Natural killer cell (primary cell): ENCODE measurements at regions not wholly inside any gene's neighbourhood (a gene's known extent, or its start where the extent isn't known, plus 50 kb on each side); places are given as distances from the start of the nearest gene placed in this dataset.

ENCODE experiments used
- ATAC-seq, 3 donors: fragments of 150-1000 bp in 2 of 3; fragments of 200-7000 bp in 1 of 3; cut with Tn5 transposase; 1 replicate in 1 of 3; 2 replicates in 2 of 3; pipeline ENCODE4 v1.10.0; 2021; ENCODE audit warnings: mild to moderate bottlenecking in 2 of 3, moderate library complexity in 2 of 3
- DNase-seq, 2 donors: peaks; one replicate each; pipeline versions ENCODE4 v3.0.0 to v3.0.0-alpha.2; 2013 to 2021; ENCODE audit warnings: mixed read lengths in 1 of 2
- H3K27ac ChIP-seq: one replicate; pipeline ENCODE4 v1.5.1; 2013; ENCODE audit warnings: mild to moderate bottlenecking, low read length
- H3K27me3 ChIP-seq: one replicate; pipeline ENCODE4 v1.6.1; 2013; ENCODE audit warnings: low read length; ENCODE audit not compliant: control insufficient read depth, insufficient read depth
- H3K36me3 ChIP-seq: one replicate; pipeline ENCODE4 v1.6.1; 2013; ENCODE audit warnings: low read length; ENCODE audit not compliant: control insufficient read depth, insufficient read depth
- H3K4me1 ChIP-seq: one replicate; pipeline ENCODE4 v1.6.1; 2013; ENCODE audit warnings: low read length; ENCODE audit not compliant: control insufficient read depth, insufficient read depth
- H3K4me3 ChIP-seq: one replicate; pipeline ENCODE4 v1.5.1; 2013; ENCODE audit warnings: low read length
- H3K9me3 ChIP-seq: one replicate; pipeline ENCODE4 v1.6.1; 2013; ENCODE audit warnings: low read length; ENCODE audit not compliant: control insufficient read depth, insufficient read depth
- H3K27ac Mint-ChIP-seq, 2 donors: one replicate each; pipeline ENCODE4 v1.8.0; 2022; ENCODE audit warnings: mild to moderate bottlenecking in 2 of 2, mixed read lengths in 2 of 2, moderate library complexity in 1 of 2
- H3K27me3 Mint-ChIP-seq, 2 donors: one replicate each; pipeline ENCODE4 v1.8.0; 2022; ENCODE audit warnings: low read depth in 2 of 2, mixed read lengths in 2 of 2
- H3K36me3 Mint-ChIP-seq: one replicate; pipeline ENCODE4 v1.8.0; 2022; ENCODE audit warnings: mixed read lengths
- H3K4me1 Mint-ChIP-seq, 2 donors: one replicate each; pipeline ENCODE4 v1.8.0; 2022; ENCODE audit warnings: mixed read lengths in 2 of 2
- H3K4me3 Mint-ChIP-seq: one replicate; pipeline ENCODE4 v1.8.0; 2022; ENCODE audit warnings: mild to moderate bottlenecking, moderate library complexity, mixed read lengths
- H3K9me3 Mint-ChIP-seq, 2 donors: one replicate each; pipeline ENCODE4 v1.8.0; 2022; ENCODE audit warnings: mixed read lengths in 2 of 2
- CTCF ChIP-seq: fragments of 200-600 bp; IDR thresholded peaks from one replicate; pipeline ENCODE4 v1.8.0; 2022; ENCODE audit warnings: antibody characterized with exemption
- WGBS: methylation state at CpG from one replicate; pipeline ENCODE4 v1.1.7; 2013; ENCODE audit warnings: missing lambda C conversion rate; ENCODE audit not compliant: insufficient coverage; 5-methylcytosine and 5-hydroxymethylcytosine counted together
- intact Hi-C: fragments of 100-400 bp; cut with micrococcal nuclease; formaldehyde crosslinking; loops from one replicate; pipeline ENCODE4 v1.14.2; 2022

- no peak overlapping the region for H3K27ac ChIP-seq
- intact Hi-C loops, result no loop called here
- TF ChIP-seq CTCF, result no peak
- no peak overlapping the region for H3K27ac Mint-ChIP-seq
- H3K9me3 Mint-ChIP-seq, result no peaks in the 10 kb centered on the region
- DNase-seq, result no peak
- no peak for ATAC-seq
- H3K4me3 ChIP-seq, result no peak overlapping the region
- H3K4me3 Mint-ChIP-seq, result no peak overlapping the region
- H3K4me1 ChIP-seq, result no peaks in the 10 kb centered on the region
- H3K36me3 ChIP-seq, result no peaks in the 10 kb centered on the region
- no peaks in the 10 kb centered on the region for H3K9me3 ChIP-seq
- no peaks in the 10 kb centered on the region for H3K4me1 Mint-ChIP-seq
- H3K27me3 Mint-ChIP-seq, result peaks cover 5 to 28% of the 10 kb centered on the region in 2 donors
- H3K27me3 ChIP-seq, result no peaks in the 10 kb centered on the region
- no peaks in the 10 kb centered on the region for H3K36me3 Mint-ChIP-seq
- 82% methylated on average over 2 of the region's 2 CpGs for WGBS
Measured at GRCh38 chr2:217530392-217531090, 472.3 kb downstream of the TNS1 start.

- H3K27me3 ChIP-seq, result no peaks in the 10 kb centered on the region
- Mint-ChIP-seq H3K36me3 (no peaks in the 10 kb centered on the region), H3K27ac (no peak overlapping the region), H3K4me1 (no peaks in the 10 kb centered on the region), H3K4me3 (no peak overlapping the region), H3K9me3 (no peaks in the 10 kb centered on the region), H3K27me3 (peaks cover 5 to 18% of the 10 kb centered on the region in 2 donors)
- no peaks in the 10 kb centered on the region for H3K9me3 ChIP-seq
- no peak overlapping the region for H3K4me3 ChIP-seq
- ATAC-seq (no peak), DNase-seq (no peak)
- no peaks in the 10 kb centered on the region for H3K36me3 ChIP-seq
- TF ChIP-seq CTCF, result no peak
- no peaks in the 10 kb centered on the region for H3K4me1 ChIP-seq
- intact Hi-C loops, result no loop called here
- H3K27ac ChIP-seq, result no peak overlapping the region
- 100% methylated on average over 2 of the region's 2 CpGs for WGBS
Measured at GRCh38 chr2:217529271-217529670, 473.5 kb downstream of the TNS1 start.

- Histone ChIP-seq H3K36me3 (no peaks in the 10 kb centered on the region), H3K9me3 (no peaks in the 10 kb centered on the region), H3K4me3 (no peak overlapping the region), H3K27ac (no peak overlapping the region), H3K4me1 (no peaks in the 10 kb centered on the region), H3K27me3 (no peaks in the 10 kb centered on the region)
- 86% methylated on average over 4 of the region's 4 CpGs for WGBS
- H3K4me3 Mint-ChIP-seq, result no peak overlapping the region
- H3K9me3 Mint-ChIP-seq, result no peaks in the 10 kb centered on the region
- H3K36me3 Mint-ChIP-seq, result no peaks in the 10 kb centered on the region
- ATAC-seq (no peak), DNase-seq (no peak)
- TF ChIP-seq CTCF, result no peak
- intact Hi-C loops, result no loop called here
- H3K27me3 Mint-ChIP-seq, result peaks cover 0 to 9% of the 10 kb centered on the region in 2 donors
- H3K27ac Mint-ChIP-seq, result no peak overlapping the region
- no peaks in the 10 kb centered on the region for H3K4me1 Mint-ChIP-seq
Measured at GRCh38 chr2:217527590-217528202, 475.1 kb downstream of the TNS1 start.

GRCh38 chr2:217525076-217525475 is 477.7 kb downstream of the TNS1 start:
- H3K4me1 ChIP-seq, result no peaks in the 10 kb centered on the region
- H3K4me1 Mint-ChIP-seq, result no peaks in the 10 kb centered on the region
- no peak overlapping the region for H3K4me3 Mint-ChIP-seq
- H3K27ac ChIP-seq, result no peak overlapping the region
- no peaks in the 10 kb centered on the region for H3K36me3 Mint-ChIP-seq
- no peaks in the 10 kb centered on the region for H3K9me3 Mint-ChIP-seq
- ATAC-seq (no peak), DNase-seq (no peak)
- 88% methylated on average over 5 of the region's 5 CpGs for WGBS
- no peaks in the 10 kb centered on the region for H3K36me3 ChIP-seq
- no peak overlapping the region for H3K27ac Mint-ChIP-seq
- intact Hi-C loops, result no loop called here
- no peaks in the 10 kb centered on the region for H3K9me3 ChIP-seq
- no peaks in the 10 kb centered on the region for H3K27me3 ChIP-seq
- no peak for TF ChIP-seq CTCF
- H3K27me3 Mint-ChIP-seq, result peaks cover 0 to 6% of the 10 kb centered on the region in 2 donors
- no peak overlapping the region for H3K4me3 ChIP-seq
